ENCODE measurements at regions not wholly inside any gene's neighbourhood (a gene's known extent, or its start where the extent isn't known, plus 50 kb on each side); places are given as distances from the start of the nearest gene placed in this dataset.

DNA sequence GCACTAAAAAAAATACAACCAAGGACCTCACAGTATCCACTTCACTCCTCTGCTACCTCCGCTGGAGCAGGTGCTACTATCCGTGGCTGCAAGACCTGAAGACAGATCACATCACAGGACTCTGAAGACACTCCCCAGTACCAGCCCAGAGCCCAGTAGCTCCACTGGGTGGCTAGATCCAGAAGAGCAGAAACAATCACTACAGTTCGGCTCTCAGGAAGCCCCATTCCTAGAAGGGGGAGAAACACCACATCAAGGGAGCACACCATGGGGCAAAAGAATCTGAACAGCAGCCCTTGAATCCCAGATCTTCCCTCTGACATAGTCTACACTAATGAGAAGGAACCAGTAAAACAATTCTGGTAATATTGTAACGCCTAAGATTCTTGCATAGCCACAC is 494.0 kb upstream of the FAT3 start:
- TF ChIP-seq, protein P1, sequence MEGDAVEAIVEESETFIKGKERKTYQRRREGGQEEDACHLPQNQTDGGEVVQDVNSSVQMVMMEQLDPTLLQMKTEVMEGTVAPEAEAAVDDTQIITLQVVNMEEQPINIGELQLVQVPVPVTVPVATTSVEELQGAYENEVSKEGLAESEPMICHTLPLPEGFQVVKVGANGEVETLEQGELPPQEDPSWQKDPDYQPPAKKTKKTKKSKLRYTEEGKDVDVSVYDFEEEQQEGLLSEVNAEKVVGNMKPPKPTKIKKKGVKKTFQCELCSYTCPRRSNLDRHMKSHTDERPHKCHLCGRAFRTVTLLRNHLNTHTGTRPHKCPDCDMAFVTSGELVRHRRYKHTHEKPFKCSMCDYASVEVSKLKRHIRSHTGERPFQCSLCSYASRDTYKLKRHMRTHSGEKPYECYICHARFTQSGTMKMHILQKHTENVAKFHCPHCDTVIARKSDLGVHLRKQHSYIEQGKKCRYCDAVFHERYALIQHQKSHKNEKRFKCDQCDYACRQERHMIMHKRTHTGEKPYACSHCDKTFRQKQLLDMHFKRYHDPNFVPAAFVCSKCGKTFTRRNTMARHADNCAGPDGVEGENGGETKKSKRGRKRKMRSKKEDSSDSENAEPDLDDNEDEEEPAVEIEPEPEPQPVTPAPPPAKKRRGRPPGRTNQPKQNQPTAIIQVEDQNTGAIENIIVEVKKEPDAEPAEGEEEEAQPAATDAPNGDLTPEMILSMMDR (conservative IDR thresholded peaks at IDR 0.05 in 1 of 2, IDR thresholded peaks at IDR 0.05 in 1 of 2; ENCODE audit: extremely low read depth in 1 of 2, insufficient read depth in 1 of 2, low read depth in 1 of 2, low read length in 2 of 2) = no peak
- TF ChIP-seq EZH2 (IDR thresholded peaks at IDR 0.05; ENCODE audit: borderline replicate concordance, low read length) = no peak
